ENCODE measurements at regions not wholly inside any gene's neighbourhood (a gene's known extent, or its start where the extent isn't known, plus 50 kb on each side); places are given as distances from the start of the nearest gene placed in this dataset.

DNA sequence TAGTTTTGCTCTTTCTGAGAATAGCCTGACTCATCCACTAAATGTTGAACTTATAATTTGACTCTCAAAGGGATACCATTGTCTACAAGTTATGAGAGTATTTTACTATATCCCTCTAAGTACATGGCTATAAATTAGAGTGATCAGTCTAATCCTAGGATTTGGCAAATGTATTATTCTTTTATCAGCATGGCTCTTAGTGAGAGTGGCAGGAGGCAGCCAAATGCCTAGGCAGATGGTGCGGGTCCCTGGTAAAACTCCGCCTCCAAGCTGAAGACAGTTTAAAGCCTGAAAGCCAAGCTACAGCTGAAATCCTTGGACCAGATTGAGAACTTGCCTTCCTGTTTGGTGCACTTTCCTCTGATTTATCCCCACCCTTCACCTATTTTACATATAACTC, 631.8 kb downstream of the SQOR start:
- TF ChIP-seq, protein P1, sequence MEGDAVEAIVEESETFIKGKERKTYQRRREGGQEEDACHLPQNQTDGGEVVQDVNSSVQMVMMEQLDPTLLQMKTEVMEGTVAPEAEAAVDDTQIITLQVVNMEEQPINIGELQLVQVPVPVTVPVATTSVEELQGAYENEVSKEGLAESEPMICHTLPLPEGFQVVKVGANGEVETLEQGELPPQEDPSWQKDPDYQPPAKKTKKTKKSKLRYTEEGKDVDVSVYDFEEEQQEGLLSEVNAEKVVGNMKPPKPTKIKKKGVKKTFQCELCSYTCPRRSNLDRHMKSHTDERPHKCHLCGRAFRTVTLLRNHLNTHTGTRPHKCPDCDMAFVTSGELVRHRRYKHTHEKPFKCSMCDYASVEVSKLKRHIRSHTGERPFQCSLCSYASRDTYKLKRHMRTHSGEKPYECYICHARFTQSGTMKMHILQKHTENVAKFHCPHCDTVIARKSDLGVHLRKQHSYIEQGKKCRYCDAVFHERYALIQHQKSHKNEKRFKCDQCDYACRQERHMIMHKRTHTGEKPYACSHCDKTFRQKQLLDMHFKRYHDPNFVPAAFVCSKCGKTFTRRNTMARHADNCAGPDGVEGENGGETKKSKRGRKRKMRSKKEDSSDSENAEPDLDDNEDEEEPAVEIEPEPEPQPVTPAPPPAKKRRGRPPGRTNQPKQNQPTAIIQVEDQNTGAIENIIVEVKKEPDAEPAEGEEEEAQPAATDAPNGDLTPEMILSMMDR (conservative IDR thresholded peaks at IDR 0.05; ENCODE audit: low read depth, low read length), result no peak
- TF ChIP-seq EZH2 (IDR thresholded peaks at IDR 0.05; ENCODE audit: borderline replicate concordance, low read depth, low read length, poor library complexity, severe bottlenecking), result no peak
- POLR2A ChIA-PET (ENCODE audit: low non-redundant PET), result no interaction called here
- DNase-seq (ENCODE audit: low spot score), result peak; percentile 40
- BruUV-seq (replicated peaks), result no TSS peak
- Histone ChIP-seq H3K36me3 (ENCODE audit: insufficient read depth, low read length, poor library complexity, severe bottlenecking) (no peaks in the 10 kb centered on the region), H3K27ac (ENCODE audit: low read depth, low read length, poor library complexity, severe bottlenecking) (no peak overlapping the region), H3K27me3 (replicated peaks; ENCODE audit: insufficient read depth, low read depth, low read length, poor library complexity) (peaks cover 13% of the 10 kb centered on the region), H3K4me3 (ENCODE audit: low read depth, low read length, poor library complexity, severe bottlenecking) (no peak overlapping the region), H3K4me1 (ENCODE audit: insufficient read depth, low read length, poor library complexity, severe bottlenecking) (no peaks in the 10 kb centered on the region), H3K9me3 (ENCODE audit: low read depth, low read length, poor library complexity, severe bottlenecking) (no peaks in the 10 kb centered on the region)
- intact Hi-C loops (cut with micrococcal nuclease; ENCODE audit: unreplicated experiment), result no loop called here
- CTCF ChIA-PET, result no interaction called here

DNA sequence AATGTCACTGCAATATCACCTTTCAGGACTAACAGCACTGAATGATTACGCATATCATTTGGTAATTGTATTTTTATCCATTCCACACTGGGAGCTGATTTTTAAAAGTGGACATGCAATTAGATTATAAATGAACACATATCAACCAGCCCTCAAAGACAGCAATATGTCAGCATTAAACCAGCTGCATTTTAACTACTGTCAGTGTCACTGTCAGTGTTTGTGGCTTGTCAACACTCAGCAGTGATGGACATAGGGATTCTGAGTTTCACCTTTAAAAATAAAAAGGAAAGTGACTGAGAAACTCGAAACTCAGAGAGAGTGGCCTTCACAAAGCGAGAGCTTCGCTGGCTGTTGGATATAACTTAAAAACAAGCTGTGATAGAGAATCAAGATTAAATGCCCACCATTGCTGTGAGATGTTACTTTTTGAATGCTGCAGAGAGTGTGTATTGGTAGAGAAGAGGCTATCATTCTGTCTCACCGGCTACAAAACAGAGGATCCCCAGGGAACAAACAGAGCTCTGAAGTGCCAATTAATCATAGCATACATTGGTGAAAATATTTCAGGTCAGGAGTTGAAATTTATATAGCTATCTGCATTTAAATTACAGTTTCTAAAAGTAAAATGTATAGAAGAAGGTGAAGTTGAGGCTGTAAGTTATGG, 635.8 kb downstream of the SQOR start:
- H3K36me3 ChIP-seq (ENCODE audit: insufficient read depth, low read length, poor library complexity, severe bottlenecking), result no peaks in the 10 kb centered on the region
- no peaks in the 10 kb centered on the region for H3K9me3 ChIP-seq (ENCODE audit: low read depth, low read length, poor library complexity, severe bottlenecking)
- no peaks in the 10 kb centered on the region for H3K4me1 ChIP-seq (ENCODE audit: insufficient read depth, low read length, poor library complexity, severe bottlenecking)
- no peak overlapping the region for H3K4me3 ChIP-seq (ENCODE audit: low read depth, low read length, poor library complexity, severe bottlenecking)
- ChIA-PET CTCF (no interaction called here), POLR2A (ENCODE audit: low non-redundant PET) (no interaction called here)
- BruUV-seq (replicated peaks), result no TSS peak
- no peak overlapping the region for H3K27ac ChIP-seq (ENCODE audit: low read depth, low read length, poor library complexity, severe bottlenecking)
- intact Hi-C loops (cut with micrococcal nuclease; ENCODE audit: unreplicated experiment), result no loop called here
- DNase-seq (ENCODE audit: low spot score), result no peak
- TF ChIP-seq, protein P1 (conservative IDR thresholded peaks at IDR 0.05; ENCODE audit: low read depth, low read length), result no peak
- no peak for TF ChIP-seq EZH2 (IDR thresholded peaks at IDR 0.05; ENCODE audit: borderline replicate concordance, low read depth, low read length, poor library complexity, severe bottlenecking)
- peaks cover 18% of the 10 kb centered on the region for H3K27me3 ChIP-seq (replicated peaks; ENCODE audit: insufficient read depth, low read depth, low read length, poor library complexity)

DNA sequence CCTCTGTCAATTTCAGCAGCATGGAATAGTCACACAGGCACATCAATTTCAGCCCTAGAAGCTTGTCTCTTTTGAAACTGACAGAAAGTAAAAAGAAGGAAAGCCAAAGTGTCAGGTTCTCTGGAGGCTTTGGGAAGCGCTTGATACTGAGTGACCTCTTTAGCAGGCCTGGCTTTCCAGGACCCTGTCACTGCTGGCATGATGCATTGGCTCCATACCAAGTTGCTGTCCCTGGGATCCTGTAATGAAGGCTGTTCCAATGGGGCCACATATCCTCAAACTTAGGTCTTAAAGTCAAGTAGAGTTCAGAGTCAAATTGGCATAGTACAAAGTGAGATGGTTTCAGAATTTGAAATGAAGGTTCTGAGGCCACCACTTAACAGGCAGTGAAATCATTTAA, 640.9 kb downstream of the SQOR start:
- TF ChIP-seq, protein P1 (conservative IDR thresholded peaks at IDR 0.05; ENCODE audit: low read depth, low read length), result no peak
- no peak for TF ChIP-seq EZH2 (IDR thresholded peaks at IDR 0.05; ENCODE audit: borderline replicate concordance, low read depth, low read length, poor library complexity, severe bottlenecking)
- no TSS peak for BruUV-seq (replicated peaks)
- no peak overlapping the region for H3K27ac ChIP-seq (ENCODE audit: low read depth, low read length, poor library complexity, severe bottlenecking)
- H3K4me3 ChIP-seq (ENCODE audit: low read depth, low read length, poor library complexity, severe bottlenecking), result no peak overlapping the region
- POLR2A ChIA-PET (ENCODE audit: low non-redundant PET), result no interaction called here
- CTCF ChIA-PET, result no interaction called here
- intact Hi-C loops (cut with micrococcal nuclease; ENCODE audit: unreplicated experiment), result no loop called here
- H3K36me3 ChIP-seq (ENCODE audit: insufficient read depth, low read length, poor library complexity, severe bottlenecking), result no peaks in the 10 kb centered on the region
- H3K4me1 ChIP-seq (ENCODE audit: insufficient read depth, low read length, poor library complexity, severe bottlenecking), result no peaks in the 10 kb centered on the region
- no peaks in the 10 kb centered on the region for H3K9me3 ChIP-seq (ENCODE audit: low read depth, low read length, poor library complexity, severe bottlenecking)
- H3K27me3 ChIP-seq (replicated peaks; ENCODE audit: insufficient read depth, low read depth, low read length, poor library complexity), result peaks cover 8% of the 10 kb centered on the region
- DNase-seq (ENCODE audit: low spot score), result no peak
